ENCODE measurements at regions not wholly inside any gene's neighbourhood (a gene's known extent, or its start where the extent isn't known, plus 50 kb on each side); places are given as distances from the start of the nearest gene placed in this dataset.

DNA sequence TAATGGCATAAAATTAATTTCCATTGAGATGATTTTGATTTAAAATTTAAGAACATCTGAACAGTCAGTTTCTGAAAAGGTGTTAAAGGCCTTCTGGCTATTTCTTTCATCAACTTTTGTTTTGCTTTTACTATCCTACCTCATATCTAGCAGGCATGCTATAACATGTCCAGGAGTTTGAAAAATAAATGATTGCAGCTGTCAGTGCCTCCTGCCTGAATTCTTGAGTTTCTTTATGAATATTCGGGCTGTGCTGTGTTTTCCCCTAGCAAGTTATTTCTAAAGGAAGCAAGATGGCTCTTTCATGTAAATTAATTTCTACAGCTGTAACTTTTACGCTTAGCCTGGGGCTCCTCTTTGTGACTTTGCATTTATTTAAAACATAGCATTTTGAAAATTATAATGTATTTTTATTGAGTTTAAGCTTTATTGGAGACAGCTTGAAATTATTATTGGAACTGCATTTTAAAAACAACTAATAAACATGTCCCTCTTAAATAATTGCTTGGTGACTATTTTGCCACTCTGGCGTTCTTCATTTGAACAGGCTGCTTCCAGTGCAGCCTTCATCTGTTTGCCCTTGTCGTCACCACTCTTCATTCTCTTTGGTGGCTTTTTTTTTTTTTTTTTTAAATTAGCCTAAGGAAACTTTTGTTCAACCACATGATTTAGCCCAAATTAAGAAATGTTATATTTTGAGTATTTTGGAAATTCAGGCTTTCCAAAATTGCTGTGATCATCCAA is 1083.4 kb upstream of the LRRN3 start:
- no peak for DNase-seq

DNA sequence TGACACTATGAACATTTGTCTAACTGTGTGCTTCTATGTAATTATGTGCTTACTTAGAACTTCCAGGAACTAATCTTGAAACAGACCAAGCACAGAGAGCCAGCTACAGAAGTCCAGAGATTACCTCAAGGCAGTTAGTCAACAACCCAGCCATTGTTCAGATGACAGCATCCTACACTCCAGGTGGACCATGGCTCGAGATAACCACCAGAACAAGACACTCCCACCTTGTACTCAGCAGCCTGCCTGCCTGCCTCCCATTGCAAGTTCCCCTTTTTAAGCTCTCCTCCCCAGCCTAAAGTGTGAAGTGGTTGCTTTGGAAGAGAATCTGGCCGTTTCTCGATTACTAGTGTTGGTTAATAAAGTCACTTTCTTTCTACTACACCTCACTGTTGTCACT is 1080.6 kb upstream of the LRRN3 start:
- no peak for DNase-seq

DNA sequence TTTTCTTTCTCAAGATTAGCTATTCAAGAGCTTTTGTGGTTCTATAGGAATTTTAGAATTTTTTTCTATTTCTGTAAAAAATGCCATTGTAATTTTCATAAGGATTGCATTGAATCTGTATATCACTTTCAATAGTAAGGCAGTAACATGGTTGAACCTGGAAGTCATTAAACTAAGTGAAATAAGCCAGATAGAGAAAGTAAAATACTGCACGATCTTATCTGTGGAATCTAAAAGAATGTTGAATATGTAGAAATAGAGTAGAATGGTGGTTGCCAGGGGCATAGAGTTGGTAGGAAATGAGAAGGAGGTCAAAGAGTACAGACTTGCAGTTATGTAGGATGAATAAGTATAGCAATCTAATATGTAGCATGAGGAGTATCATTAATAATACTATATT is 1073.5 kb upstream of the LRRN3 start:
- DNase-seq: no peak

DNA sequence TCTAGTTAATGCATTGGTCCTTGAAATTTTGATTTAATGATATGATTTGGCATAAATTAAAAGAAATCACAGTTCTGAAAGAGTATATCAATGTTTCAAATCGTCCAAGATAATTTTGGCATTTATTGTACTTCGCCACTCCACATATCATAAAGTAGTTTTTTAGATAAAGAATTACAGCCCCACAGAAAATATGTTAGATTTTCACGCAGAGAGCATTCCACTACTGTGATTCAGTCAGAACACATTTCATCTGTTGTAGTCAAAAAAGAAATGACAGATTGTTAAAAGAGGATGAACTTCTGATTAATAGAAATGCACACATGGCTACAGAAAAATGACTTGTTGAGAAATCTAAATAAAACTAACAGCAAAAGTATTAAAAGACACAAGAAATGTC is 1063.5 kb upstream of the LRRN3 start:
- DNase-seq: no peak

DNA sequence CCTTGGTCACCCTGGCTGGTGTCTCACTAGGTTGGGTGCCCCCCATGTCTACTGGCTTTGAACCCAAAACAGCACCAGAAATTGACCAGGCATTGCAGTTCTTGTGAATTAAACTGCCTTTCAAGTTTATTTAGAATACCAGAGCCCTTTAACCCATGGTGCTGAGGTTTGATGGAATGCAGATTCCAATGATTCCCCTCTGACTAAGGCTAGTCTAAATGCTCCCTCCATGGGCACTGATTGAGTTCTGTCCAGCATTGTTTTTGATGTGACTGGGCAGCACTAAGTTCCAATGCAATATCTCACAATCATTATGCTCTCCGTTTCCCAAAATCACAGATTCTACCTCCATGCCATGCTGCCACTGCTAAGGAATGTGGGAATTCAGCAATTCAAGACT is 1047.4 kb upstream of the LRRN3 start:
- no peak for DNase-seq

DNA sequence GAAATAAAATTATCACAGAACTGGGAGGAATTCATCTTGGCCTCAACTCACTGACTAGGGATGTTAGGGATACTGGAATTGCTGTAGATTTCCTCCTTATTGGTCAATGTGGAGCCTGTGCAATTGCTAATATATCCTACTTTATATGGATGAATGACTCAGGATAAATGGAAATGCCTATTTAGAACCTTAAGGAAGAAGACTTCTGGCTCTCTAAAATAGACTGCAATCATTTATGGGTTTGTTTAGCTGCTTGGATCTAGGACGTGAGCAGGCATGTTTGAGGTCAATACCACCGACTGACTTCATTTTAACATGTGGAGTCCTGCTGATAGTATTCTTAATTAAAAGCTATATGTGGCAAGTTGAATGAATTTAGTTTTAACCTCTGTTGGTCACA is 1040.1 kb upstream of the LRRN3 start:
- DNase-seq: no peak

DNA sequence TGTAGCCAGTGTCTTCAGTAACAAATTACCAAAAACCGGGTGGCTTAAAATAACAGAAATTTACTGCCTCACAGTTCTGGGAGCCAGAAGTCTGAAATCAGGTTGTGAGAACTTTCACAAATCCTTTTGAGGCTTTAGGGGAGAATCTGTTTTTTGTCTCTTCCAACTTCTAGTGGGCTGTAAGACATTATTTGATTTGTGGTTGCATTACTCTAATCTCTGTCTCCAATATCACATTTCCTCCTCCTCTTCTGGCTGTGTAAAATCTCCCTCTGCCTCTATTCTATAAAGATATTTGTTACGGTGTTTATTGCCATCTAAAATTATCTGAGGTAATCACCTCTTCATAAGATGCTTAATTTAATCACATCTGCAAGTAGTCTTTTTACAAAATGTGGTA is 1039.6 kb upstream of the LRRN3 start:
- DNase-seq: no peak

DNA sequence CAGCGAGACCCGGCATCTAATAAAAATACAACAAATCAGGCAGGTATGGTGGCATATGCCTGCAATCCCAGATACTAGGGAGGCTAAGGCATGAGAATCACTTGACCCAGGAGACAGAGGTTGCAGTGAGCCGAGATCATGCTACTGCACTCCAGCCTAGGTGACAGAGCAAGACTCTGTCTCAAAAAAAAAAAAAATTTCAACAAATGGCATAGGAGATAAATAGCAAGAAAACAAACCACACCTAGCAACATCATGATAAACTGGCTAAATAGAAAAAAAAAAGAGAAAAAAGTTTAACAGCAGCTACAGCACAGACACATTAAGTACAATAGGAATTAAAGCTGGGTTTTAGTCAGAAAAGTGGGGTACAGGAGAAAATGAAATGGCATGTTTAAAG is 1034.6 kb upstream of the LRRN3 start:
- no peak for DNase-seq

DNA sequence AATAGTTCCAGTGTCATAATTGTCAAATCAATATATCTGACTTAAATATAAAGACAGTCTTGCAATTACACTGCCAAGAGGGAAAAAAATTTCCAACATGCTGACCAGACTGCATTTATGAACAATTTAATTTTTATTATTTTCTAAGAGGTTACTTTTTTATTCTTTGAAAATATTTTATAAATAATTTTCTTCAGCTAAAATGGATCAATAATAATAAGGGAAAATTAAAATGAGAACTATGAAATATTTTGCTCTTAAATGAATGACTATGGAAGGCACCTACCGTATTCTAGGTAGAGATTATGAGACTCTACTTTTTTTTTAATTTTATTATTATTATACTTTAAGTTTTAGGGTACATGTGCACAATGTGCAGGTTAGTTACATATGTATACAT is 1032.5 kb upstream of the LRRN3 start:
- no peak for DNase-seq

DNA sequence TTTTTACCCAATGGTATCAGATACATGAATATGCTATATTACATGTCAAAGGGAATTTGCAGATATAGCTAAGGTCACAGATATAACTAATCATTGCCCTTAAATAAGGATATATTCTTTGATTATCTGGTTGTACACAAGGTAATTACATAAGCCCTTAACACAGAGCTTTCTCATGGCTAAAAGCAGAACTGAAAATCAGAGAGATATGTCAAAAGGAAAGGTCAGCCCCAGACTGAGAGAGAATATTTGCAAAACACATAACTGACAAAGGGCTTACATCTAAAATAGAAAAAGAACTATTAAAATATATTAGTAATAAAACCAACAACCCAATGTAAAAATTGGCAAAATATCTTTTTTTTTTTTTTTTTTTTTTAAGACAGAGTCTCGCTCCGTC is 1029.5 kb upstream of the LRRN3 start:
- DNase-seq: no peak

DNA sequence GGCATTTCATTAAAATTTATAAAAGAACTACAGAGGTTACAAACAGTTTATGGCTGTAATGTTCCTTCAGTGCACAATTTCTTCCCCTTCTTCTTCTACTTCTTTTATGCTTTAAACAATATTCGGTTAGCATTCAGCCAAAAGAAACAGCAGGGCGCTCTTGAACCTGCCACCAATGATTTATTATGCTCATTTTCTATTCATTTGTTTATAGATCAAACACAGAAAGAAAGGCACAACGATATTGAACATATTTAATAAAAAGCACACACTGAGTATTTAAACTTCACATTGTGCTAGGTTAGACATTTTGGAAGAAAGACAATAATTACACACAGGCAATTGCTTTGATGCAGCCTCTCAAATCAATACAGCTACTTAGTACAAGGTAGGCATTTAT is 1025.8 kb upstream of the LRRN3 start:
- no peak for DNase-seq

DNA sequence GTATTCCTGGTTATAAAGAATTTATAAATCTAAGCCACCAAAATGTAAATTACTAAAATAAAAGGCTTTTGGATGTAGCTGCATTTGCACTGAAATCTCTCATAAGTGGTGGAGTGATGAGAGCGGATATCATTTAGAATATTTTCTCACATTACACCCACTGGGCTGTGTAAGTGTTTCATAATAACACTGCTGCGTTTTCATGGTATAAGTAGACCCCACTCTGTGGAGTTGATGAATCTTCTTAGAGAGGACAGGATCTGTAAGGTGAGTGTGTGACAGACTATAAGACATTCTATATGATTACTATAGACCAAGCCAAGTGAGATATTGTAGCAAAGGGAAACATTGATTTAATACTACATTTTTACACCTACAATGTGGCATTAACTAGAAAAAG is 1024.1 kb upstream of the LRRN3 start:
- DNase-seq: no peak

DNA sequence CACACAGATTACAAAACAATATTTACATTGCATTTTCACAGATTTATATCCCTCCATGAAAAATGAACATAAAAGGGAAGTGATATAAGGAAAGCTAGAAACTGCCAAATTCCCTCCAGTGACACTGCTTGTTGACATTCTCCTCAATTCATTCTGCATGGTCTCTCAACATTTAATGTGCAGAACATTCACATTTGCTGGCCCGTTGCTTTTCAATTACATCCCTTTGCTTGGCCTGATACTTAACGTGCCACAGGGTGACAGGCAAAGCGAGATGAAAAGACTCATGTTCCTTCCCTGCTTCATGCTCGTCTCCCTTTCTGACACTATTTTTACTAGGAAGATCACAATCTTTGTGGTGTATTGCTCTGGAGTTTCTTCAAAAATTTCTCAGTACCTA is 1019.7 kb upstream of the LRRN3 start:
- DNase-seq: no peak

DNA sequence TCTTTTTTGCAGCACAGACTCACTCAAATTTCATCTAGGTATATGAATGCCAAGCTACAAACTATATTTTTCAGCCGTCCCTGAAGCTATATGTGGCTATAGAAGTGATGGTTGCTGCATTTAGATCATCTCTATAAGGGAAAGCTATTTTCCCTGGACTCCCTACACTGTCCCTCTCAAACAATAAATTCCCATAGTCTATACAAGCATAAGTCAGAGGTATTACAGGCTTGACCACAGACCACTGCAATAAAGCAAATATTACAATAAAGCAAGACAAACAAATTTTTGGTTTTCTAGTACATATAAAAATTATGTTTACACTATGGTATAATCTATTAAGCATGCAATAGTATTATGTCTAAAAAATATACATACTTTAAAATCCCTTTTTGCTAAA is 1015.5 kb upstream of the LRRN3 start:
- no peak for DNase-seq

DNA sequence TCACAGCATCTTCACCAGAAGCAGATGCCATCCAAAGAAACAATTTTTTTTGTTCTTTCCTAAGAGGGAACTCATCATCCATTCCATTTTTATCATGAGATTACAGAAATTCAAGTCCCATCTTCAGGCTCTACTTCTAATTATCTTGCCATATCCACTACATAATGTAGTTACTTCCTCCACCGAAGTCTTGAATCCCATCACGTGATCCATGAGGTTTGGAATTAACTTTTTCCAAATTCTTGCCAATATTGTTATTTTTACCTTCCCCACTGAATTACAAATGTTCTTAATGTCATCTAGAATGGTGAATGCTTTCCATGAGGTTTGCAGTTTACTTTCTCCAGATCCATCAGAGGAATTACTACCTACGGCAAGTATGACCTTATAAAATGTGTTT is 1014.7 kb upstream of the LRRN3 start:
- no peak for DNase-seq

DNA sequence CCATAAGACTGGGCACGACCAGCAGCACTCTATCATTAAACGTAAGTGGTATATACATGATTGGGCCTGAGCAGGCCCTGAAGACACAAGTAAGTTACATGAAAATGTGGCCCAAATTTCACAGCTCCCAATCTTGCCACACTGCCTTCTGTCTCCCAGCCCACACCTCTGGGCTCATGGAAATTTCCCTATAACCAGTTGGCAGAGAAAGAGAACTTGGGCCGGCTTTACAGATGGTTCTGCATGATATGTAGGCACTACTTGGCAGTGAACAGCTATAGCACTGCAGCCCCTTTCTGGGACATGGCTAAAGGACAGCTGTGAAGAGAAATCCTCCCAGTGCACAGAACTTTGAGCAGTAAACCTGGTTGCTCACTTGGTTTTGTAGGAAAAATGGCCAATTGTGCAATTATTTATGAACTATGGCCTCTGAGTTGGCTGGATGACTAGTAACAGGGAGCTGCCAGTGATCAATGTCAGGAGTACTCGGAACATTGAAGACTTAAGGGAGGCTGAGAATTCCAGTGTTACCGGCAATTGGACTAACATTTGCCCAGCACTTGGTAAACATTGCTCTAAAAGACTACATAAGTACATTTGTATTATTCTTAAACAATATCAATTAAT is 1006.6 kb upstream of the LRRN3 start:
- DNase-seq: peak in 1 of 56 donors; percentile 4

DNA sequence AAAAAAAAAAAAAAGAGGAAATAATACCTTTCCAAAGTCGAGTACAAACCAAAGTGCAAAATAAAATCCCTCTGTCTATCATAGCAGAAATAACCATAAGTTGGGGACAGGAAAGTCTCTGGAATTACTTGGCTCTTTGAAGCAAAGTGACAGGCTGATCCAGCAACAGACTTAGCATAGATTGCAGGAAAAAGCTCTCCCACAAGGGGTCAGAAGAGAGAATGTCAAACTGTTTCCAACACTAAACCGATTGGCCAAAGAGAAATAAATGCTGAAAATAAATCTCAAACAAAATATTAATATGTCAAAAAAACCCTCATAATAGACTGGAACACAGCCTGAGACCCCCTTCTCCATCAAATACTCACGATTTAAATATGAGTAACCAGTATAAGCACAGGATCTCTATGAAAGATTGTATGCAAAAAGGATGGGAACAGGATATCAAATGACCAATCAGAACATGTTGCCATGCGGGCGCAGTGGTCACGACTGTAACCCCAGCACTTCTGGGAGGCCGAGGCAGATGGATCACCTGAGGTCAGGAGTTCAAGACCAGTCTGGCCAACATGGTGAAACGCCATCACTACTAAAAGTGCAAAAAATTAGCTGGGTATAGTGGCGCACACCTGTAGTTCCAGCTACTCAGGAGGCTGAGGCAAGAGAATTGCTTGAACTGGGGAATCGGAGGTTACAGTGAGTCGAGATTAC is 1000.7 kb upstream of the LRRN3 start:
- DNase-seq: no peak

DNA sequence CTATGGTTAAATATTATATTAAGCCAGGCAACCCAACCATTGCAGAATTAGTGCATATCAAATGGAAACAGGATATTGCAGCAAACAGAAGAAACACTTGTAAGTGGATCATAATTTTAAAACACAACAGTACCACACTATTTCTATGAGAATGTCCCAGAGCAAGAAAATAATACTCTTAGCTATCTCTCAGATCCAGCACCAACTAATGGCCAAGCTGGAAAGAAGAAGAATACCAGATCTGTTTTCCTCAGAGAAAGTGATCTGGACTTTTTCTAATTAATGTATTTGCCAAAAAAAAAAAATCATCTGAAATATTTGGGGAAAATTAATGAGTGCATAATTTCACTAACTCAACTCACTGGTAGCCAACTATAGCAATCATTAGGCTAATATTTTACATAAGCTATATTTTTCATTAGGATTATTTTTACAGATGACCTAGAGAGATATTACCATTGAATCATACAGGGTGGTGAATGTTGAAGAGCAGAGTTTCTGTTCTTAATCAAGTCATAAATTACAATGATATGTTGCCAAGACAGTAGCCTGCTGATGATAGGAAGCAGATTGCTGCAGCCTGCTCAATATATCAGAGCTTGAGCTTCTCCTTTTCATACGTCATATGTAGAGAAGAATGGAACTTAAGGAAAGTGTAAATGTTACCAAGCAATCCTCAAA is 995.4 kb upstream of the LRRN3 start:
- no peak for DNase-seq

DNA sequence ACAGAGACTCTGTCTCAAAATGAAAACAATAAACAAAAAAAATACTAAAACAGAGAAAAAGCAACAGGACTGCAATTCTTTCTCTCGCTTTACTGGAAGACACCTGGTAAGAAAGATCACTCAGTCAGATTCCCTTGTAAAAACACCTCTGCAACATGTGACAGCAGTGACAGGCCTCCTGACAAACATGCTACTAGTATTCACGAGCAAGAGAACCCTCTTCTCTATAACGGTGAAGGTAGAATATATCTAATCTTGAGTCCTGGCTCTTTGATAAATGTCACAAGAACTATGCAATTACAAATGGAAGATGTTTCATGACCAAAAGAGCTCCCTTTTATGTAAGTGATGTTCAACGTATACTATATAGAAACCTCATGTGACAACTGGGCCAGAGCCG is 986.7 kb upstream of the LRRN3 start:
- DNase-seq: no peak

DNA sequence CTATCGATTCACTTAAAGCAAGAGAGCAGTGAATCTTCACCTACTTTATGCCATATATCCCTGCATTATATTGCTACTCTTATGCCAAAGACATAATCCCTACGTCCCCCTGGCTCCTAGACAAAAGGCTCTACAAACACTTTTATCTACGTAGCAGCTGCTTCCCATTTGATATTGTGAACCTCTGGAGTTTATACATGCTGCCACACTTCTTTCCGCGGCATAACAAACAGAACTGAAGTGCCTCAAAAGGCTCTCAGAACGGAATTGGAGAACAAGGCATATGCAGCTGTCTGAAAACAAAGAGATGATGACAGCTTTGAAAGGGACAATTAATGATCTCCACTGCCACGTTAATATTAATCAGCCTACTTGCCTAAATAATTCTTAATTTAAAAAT is 985.6 kb upstream of the LRRN3 start:
- no peak for DNase-seq

DNA sequence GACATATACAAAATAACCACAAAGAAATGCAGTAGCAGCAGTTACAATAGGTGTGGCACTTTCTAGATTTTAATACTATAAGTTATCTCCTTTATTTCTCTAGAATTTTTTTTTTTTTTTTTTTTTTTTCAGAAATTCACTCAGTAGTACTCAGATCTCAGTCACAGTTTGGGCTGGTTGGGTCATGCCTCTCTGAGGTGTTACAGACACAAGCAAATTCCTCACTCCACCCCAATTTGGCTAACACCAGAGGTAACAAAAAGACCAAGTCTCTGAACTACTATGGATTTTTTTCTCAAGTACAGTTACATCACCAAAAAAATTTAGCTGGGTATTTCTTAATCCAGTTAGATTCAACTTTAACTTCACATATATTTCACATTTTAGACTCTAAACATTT is 985.1 kb upstream of the LRRN3 start:
- no peak for DNase-seq

DNA sequence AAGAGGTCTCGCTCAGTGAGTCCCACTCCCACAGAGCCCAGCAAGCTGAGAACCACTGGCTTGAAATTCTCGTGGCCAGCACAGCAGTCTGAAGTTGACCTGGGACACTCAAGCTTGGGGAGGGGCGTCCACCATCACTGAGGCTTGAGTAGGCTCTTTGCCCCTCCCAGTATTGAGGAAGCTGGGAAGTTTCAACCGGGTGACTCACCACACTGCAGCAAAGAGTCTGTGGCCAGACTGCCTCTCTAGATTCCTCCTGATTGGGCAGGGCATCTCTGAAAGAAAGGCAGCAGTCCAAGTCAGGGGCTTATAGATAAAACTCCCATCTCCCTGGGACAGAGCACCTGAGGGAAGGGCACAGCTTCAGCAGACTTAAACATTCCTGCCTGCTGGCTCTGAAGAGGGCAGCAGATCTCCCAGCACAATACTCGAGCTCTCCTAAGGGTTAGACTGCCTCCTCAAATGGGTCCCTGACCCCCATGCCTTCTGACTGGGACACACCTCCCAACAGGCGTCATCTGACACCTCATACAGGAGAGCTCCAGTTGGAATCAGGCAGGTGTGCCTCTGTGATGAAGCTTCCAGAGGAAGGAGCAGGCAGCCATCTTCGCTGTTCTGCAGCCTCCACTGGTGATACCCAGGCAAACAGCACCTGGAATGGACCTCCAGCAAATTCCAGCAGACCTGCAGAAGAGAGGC is 970.9 kb upstream of the LRRN3 start:
- no peak for DNase-seq

All from amygdala (tissue), 56 donors.